ENCODE measurements at regions not wholly inside any gene's neighbourhood (a gene's known extent, or its start where the extent isn't known, plus 50 kb on each side); places are given as distances from the start of the nearest gene placed in this dataset.

DNA sequence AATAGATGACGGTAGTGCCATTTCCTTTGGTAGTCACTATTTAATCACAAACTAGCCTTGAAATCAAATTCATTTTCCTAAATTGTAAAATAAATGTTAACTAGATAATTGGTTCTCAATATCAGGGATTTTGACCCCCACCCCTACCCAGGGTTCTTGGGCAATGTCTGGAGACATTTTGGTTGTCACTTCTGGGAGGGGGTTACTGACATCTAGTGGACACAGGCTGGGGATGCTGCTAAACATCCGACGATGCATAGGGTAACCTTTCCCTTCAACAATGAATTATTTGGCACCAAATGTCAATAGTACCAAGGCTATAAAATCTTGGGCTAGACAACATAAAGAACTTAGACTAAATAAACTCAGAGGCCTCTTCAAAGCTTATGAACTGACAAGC, 285.8 kb upstream of the TRPC5 start:
- POLR2A ChIA-PET: no interaction called here
- Histone ChIP-seq H3K4me2 (ENCODE audit: control insufficient read depth, insufficient read depth) (no peak overlapping the region), H3K79me2 (ENCODE audit: control insufficient read depth, insufficient read depth, low read length) (no peaks in the 10 kb centered on the region), H2AFZ (ENCODE audit: control insufficient read depth, low read depth, low read length) (no peak overlapping the region), H3K9me3 (replicated peaks; ENCODE audit: control insufficient read depth, insufficient read depth, low read length) (no peaks in the 10 kb centered on the region), H3K27me3 (replicated peaks in 1 of 2; ENCODE audit: control insufficient read depth in 2 of 2, insufficient read depth in 2 of 2, low read length in 1 of 2) (no peaks in the 10 kb centered on the region), H4K20me1 (ENCODE audit: control insufficient read depth, insufficient read depth) (no peaks in the 10 kb centered on the region), H3K36me3 (ENCODE audit: control insufficient read depth in 2 of 2, insufficient read depth in 2 of 2, low read length in 1 of 2) (no peaks in the 10 kb centered on the region), H3K27ac (ENCODE audit: control insufficient read depth, insufficient read depth) (no peak overlapping the region), H3K4me1 (ENCODE audit: control insufficient read depth, insufficient read depth, low read length) (no peaks in the 10 kb centered on the region), H3K9ac (ENCODE audit: control insufficient read depth, insufficient read depth, low read length) (no peak overlapping the region), H3K4me3 (no peak overlapping the region)
- in situ Hi-C loops (cut with MboI): no loop called here
- no TSS peak for BruUV-seq (replicated peaks)
- CTCF ChIA-PET: interaction anchor here (0.6 kb wide), 2 partner anchors 500 to 545 kb away, joined by 3 read pairs; no protein-coding TSS in a partner anchor
- intact Hi-C loops (cut with micrococcal nuclease; ENCODE audit: unreplicated experiment): loop anchor here (10.0 kb wide), 1 partner anchor 494 kb away; the partner anchor contains the start of gene TRPC5OS
- no peak for DNase-seq (ENCODE audit: low read depth, low spot score)
- SMC1A ChIA-PET (ENCODE audit: uncharacterized antibody, unreplicated experiment): no interaction called here
- RAD21 ChIA-PET (ENCODE audit: unreplicated experiment): no interaction called here
- no peak for FAIRE-seq
- WGBS (ENCODE audit: insufficient coverage, insufficient replicate concordance, low lambda C conversion rate, missing lambda C conversion rate): 41% methylated on average over 3 of the region's 3 CpGs
- peak; percentile 64 for ATAC-seq
- TF ChIP-seq TCF3 (IDR thresholded peaks at IDR 0.05; ENCODE audit: borderline replicate concordance, insufficient read depth, low read depth, low read length) (no peak), NFYB (IDR thresholded peaks at IDR 0.05; ENCODE audit: insufficient read depth, low read depth, low read length) (no peak), MXI1 (IDR thresholded peaks at IDR 0.05; ENCODE audit: low read depth, low read length) (no peak), RAD21 (IDR thresholded peaks at IDR 0.05; ENCODE audit: insufficient read depth, low read depth, low read length) (peak; percentile 41), BMI1 (IDR thresholded peaks at IDR 0.05; ENCODE audit: borderline replicate concordance) (no peak), BACH1 (IDR thresholded peaks at IDR 0.05; ENCODE audit: borderline replicate concordance) (no peak), ZBED1 (IDR thresholded peaks at IDR 0.05; ENCODE audit: borderline replicate concordance) (no peak), SMC3 (IDR thresholded peaks at IDR 0.05; ENCODE audit: borderline replicate concordance, low read length) (0 out of 2 replicates have a peak, but pooled peaks have one; percentile 25), TBL1XR1 (IDR thresholded peaks at IDR 0.05; ENCODE audit: low read depth, low read length) (no peak), LARP7 (IDR thresholded peaks at IDR 0.05) (no peak), ETV6 (conservative IDR thresholded peaks at IDR 0.05 in 1 of 2, IDR thresholded peaks at IDR 0.05 in 1 of 2; ENCODE audit: borderline replicate concordance in 1 of 2, low read depth in 1 of 2) (no peak), CREB1 (IDR thresholded peaks at IDR 0.05; ENCODE audit: low read depth) (no peak)
- TF ChIP-seq, protein P1, sequence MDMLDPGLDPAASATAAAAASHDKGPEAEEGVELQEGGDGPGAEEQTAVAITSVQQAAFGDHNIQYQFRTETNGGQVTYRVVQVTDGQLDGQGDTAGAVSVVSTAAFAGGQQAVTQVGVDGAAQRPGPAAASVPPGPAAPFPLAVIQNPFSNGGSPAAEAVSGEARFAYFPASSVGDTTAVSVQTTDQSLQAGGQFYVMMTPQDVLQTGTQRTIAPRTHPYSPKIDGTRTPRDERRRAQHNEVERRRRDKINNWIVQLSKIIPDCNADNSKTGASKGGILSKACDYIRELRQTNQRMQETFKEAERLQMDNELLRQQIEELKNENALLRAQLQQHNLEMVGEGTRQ (IDR thresholded peaks at IDR 0.05; ENCODE audit: borderline replicate concordance, low read depth, low read length): no peak
- TF ChIP-seq, protein P2, sequence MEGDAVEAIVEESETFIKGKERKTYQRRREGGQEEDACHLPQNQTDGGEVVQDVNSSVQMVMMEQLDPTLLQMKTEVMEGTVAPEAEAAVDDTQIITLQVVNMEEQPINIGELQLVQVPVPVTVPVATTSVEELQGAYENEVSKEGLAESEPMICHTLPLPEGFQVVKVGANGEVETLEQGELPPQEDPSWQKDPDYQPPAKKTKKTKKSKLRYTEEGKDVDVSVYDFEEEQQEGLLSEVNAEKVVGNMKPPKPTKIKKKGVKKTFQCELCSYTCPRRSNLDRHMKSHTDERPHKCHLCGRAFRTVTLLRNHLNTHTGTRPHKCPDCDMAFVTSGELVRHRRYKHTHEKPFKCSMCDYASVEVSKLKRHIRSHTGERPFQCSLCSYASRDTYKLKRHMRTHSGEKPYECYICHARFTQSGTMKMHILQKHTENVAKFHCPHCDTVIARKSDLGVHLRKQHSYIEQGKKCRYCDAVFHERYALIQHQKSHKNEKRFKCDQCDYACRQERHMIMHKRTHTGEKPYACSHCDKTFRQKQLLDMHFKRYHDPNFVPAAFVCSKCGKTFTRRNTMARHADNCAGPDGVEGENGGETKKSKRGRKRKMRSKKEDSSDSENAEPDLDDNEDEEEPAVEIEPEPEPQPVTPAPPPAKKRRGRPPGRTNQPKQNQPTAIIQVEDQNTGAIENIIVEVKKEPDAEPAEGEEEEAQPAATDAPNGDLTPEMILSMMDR (IDR thresholded peaks at IDR 0.05 in 2 of 3, conservative IDR thresholded peaks at IDR 0.05 in 1 of 3; ENCODE audit: control insufficient read depth in 2 of 3, extremely low read depth in 1 of 3, insufficient read depth in 1 of 3, low read depth in 3 of 3, low read length in 3 of 3): peak; percentile 34 to 44 (median 35); a peak in 4 of 6 replicates
- TF ChIP-seq, protein P3, sequence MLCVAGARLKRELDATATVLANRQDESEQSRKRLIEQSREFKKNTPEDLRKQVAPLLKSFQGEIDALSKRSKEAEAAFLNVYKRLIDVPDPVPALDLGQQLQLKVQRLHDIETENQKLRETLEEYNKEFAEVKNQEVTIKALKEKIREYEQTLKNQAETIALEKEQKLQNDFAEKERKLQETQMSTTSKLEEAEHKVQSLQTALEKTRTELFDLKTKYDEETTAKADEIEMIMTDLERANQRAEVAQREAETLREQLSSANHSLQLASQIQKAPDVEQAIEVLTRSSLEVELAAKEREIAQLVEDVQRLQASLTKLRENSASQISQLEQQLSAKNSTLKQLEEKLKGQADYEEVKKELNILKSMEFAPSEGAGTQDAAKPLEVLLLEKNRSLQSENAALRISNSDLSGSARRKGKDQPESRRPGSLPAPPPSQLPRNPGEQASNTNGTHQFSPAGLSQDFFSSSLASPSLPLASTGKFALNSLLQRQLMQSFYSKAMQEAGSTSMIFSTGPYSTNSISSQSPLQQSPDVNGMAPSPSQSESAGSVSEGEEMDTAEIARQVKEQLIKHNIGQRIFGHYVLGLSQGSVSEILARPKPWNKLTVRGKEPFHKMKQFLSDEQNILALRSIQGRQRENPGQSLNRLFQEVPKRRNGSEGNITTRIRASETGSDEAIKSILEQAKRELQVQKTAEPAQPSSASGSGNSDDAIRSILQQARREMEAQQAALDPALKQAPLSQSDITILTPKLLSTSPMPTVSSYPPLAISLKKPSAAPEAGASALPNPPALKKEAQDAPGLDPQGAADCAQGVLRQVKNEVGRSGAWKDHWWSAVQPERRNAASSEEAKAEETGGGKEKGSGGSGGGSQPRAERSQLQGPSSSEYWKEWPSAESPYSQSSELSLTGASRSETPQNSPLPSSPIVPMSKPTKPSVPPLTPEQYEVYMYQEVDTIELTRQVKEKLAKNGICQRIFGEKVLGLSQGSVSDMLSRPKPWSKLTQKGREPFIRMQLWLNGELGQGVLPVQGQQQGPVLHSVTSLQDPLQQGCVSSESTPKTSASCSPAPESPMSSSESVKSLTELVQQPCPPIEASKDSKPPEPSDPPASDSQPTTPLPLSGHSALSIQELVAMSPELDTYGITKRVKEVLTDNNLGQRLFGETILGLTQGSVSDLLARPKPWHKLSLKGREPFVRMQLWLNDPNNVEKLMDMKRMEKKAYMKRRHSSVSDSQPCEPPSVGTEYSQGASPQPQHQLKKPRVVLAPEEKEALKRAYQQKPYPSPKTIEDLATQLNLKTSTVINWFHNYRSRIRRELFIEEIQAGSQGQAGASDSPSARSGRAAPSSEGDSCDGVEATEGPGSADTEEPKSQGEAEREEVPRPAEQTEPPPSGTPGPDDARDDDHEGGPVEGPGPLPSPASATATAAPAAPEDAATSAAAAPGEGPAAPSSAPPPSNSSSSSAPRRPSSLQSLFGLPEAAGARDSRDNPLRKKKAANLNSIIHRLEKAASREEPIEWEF (IDR thresholded peaks at IDR 0.05; ENCODE audit: insufficient replicate concordance, low read depth, low read length): no peak
- TF ChIP-seq, protein P4, sequence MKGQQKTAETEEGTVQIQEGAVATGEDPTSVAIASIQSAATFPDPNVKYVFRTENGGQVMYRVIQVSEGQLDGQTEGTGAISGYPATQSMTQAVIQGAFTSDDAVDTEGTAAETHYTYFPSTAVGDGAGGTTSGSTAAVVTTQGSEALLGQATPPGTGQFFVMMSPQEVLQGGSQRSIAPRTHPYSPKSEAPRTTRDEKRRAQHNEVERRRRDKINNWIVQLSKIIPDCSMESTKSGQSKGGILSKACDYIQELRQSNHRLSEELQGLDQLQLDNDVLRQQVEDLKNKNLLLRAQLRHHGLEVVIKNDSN (IDR thresholded peaks at IDR 0.05; ENCODE audit: borderline replicate concordance, extremely low read length, insufficient read depth, low read depth, low read length): no peak

All from GM12878 (cell line).